GM12875 (cell line): ENCODE measurements at regions not wholly inside any gene's neighbourhood (a gene's known extent, or its start where the extent isn't known, plus 50 kb on each side); places are given as distances from the start of the nearest gene placed in this dataset.
"Not testable (repeated sequence)": the region's sequence is repeated elsewhere in the genome, so short reads cannot be mapped to it uniquely, and the experiment has no call there.

Experiments used
- H3K4me3 ChIP-seq: one replicate; pipeline ENCODE4 v1.5.1; 2011; ENCODE audit warnings: low read depth, low read length, control low read depth
- TF ChIP-seq, protein P1 (sequence below): IDR thresholded peaks from 2 replicates; pipeline ENCODE4 v1.5.1; 2011; ENCODE audit warnings: low read depth, mild to moderate bottlenecking, control low read depth, inconsistent platforms, low read length, moderate library complexity, borderline replicate concordance; ENCODE audit not compliant: insufficient read depth

DNA sequence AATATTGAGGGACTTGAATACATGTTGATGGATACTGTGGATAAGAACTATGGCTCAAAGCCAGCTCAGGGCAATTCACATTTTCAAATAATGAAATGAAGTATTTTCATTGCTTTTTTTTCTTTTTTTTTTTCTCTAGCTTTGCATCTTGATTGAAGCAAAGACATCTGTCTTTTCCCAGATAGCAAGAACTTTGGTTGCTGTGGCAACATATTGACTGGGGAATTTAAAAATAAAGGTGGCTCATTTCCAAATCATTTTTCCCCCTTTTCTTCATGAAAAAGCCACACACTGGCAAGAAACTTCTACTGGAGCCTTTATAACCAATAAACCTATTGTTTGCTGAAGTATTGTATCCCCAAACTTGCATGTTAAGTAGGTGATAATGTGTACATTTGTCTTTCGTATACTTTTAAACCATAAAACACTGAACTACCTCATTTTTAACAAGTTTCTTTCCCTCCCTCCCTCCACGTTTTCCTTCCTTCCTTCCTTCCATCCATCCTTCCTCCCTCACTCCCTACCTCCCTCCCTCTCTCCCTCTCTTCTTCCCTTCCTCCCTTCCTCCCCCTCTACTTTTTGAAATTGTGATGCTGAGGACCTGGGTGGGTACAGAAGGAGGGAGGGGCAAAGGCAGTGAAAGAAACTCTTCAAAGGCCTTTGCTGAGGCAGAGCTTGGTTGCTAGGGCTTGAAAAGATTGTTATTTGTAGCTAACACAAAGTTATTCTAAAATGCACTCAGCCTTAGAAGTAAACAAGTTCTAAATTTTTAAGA lies 343.5 kb upstream of the SPRY2 start:
- TF ChIP-seq, protein P1, sequence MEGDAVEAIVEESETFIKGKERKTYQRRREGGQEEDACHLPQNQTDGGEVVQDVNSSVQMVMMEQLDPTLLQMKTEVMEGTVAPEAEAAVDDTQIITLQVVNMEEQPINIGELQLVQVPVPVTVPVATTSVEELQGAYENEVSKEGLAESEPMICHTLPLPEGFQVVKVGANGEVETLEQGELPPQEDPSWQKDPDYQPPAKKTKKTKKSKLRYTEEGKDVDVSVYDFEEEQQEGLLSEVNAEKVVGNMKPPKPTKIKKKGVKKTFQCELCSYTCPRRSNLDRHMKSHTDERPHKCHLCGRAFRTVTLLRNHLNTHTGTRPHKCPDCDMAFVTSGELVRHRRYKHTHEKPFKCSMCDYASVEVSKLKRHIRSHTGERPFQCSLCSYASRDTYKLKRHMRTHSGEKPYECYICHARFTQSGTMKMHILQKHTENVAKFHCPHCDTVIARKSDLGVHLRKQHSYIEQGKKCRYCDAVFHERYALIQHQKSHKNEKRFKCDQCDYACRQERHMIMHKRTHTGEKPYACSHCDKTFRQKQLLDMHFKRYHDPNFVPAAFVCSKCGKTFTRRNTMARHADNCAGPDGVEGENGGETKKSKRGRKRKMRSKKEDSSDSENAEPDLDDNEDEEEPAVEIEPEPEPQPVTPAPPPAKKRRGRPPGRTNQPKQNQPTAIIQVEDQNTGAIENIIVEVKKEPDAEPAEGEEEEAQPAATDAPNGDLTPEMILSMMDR = no peak
- H3K4me3 ChIP-seq = no peak overlapping the region

DNA sequence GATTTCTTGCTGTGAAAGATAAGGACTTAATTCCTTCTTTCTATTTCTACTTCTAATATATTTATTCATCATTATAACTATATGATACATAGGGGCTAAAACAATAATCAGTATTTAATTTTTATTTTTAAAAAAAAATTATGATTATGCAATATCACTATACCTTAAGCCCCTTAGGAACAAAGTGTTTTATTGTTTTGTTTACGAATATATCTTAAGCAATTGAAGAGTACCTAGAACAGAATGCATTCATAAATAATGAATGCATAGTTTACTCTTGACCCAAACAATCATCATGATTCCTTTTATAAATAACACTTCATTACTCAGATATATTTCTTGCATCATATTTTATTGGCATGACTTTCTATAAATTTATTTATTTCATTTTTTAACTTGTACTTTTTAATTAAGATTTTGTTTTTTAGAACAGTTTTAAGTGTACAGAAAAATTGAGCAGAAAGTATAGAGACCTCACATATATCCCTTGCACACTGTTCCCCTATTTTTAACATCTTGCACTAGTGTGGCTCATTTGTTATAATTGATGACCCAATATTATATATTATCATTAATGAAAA lies 339.9 kb upstream of the SPRY2 start:
- H3K4me3 ChIP-seq = no peak overlapping the region
- TF ChIP-seq, protein P1 = no peak

DNA sequence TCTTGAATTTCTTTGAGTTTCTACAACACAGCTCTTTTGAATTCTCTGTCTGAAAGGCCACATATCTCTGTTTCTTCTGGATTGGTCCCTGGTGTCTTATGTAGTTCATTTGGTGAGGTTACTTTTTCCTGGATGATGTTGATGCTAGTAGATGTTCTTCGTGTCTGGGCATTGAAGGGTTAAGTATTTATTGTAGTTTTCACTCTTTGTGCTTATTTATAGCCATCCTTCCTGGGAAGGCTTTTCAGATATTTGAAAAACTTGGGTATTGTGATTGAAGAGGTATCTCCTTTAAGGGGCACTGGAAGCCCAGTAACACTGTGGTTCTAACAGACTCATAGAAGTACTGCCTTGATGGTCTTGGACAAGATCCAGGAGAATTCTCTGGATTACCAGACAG lies 338.5 kb upstream of the SPRY2 start:
- no peak overlapping the region for H3K4me3 ChIP-seq
- TF ChIP-seq, protein P1 = no peak

DNA sequence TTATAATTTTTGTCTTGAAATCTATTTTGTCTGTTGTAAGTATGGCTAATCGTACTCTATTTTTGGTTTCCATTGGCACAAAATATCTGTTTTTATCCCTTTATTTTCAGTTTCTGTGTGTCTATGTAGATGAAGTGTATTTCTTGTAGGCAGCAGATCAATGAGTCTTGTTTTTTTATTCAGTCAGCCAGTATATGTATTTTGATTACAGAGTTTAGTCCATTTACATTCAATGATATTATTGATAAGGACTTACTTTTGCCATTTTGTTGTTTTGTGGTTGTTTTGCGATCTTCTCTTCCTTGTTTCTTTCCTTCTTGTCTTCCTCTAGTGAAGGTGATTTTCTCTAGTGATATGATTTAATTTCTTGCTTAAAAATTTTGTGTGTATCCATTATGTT lies 336.3 kb upstream of the SPRY2 start:
- TF ChIP-seq, protein P1 = no peak
- H3K4me3 ChIP-seq = no peak overlapping the region

DNA sequence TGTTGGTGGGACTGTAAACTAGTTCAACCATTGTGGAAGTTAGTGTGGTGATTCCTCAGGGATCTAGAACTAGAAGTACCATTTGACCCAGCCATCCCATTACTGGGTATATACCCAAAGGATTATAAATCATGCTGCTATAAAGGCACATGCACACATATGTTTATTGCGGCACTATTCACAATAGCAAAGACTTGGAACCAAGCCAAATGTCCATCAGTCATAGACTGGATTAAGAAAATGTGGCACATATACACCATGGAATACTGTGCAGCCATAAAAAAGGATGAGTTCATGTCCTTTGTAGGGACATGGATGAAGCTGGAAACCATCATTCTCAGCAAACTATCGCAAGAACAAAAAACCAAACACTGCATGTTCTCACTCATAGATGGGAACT lies 334.5 kb upstream of the SPRY2 start:
- not testable (repeated sequence) for H3K4me3 ChIP-seq

DNA sequence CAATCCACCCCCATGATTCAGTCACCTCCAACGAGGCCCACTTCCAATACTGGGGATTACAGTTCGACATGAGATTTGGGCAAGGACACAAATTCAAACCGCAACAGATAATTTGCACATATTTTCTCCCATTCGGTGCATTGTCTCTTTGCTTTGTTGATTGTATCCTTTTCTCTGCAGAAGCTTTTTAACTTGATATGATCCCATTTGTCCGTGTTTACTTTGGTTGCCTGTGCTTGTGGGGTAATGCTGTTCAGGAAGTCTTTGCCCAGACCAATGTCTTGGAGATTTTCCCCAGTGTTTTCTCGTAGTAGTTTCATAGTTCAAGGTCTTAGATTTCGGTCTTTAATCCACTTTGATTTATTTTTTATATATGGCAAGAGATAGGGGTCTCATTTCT lies 330.8 kb upstream of the SPRY2 start:
- TF ChIP-seq, protein P1 = no peak
- H3K4me3 ChIP-seq = no peak overlapping the region

DNA sequence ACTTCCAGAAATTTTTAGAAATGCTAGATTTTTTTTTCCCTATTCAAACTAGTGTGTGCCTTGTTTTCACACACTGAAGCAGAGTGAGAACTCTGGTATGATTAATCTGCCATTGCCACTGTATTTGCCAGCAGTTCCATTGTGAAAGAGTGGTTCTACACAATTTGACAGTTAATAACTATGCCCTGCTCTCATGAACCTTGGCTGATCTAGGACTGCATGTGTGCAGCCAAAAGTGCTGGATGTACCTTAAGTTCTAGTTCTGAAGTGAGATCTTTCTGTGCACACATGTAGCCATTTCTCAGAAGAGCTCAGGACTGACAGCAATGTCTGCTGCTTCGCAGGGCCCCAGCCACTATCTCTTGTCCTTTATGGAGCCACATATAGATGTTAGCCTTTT lies 328.2 kb upstream of the SPRY2 start:
- H3K4me3 ChIP-seq = no peak overlapping the region
- TF ChIP-seq, protein P1 = no peak
